GM13976 (cell line): ENCODE measurements at regions not wholly inside any gene's neighbourhood (a gene's known extent, or its start where the extent isn't known, plus 50 kb on each side); places are given as distances from the start of the nearest gene placed in this dataset.

ENCODE experiments used
- DNase-seq: peaks from one replicate; pipeline ENCODE4 v3.0.0; 2012; ENCODE audit warnings: low spot score
- CTCF ChIP-seq: IDR thresholded peaks from 2 replicates; pipeline ENCODE4 v1.5.1; 2012; ENCODE audit warnings: borderline replicate concordance, mild to moderate bottlenecking; ENCODE audit not compliant: insufficient read depth; ENCODE audit errors: extremely low read depth, missing control alignments, control extremely low read depth
- in situ Hi-C: fragments of 300-500 bp; cut with MboI; formaldehyde crosslinking; loops from one replicate; pipeline ENCODE4 v1.12.0; 2022; ENCODE audit warnings: low sequenced_read_pairs, mixed read lengths, inconsistent platforms; ENCODE audit not compliant: unreplicated experiment

- TF ChIP-seq CTCF = no peak
- in situ Hi-C loops = no loop called here
- DNase-seq = no peak
Observed at GRCh38 chr5:167780177-167780576, 511.3 kb upstream of the WWC1 start.

- in situ Hi-C loops = no loop called here
- no peak for DNase-seq
- no peak for TF ChIP-seq CTCF
Observed at GRCh38 chr5:167783145-167783817, 508.2 kb upstream of the WWC1 start.

GRCh38 chr5:167785106-167785505 lies 506.3 kb upstream of the WWC1 start:
- no peak for TF ChIP-seq CTCF
- DNase-seq = no peak

GRCh38 chr5:167785901-167786300 lies 505.5 kb upstream of the WWC1 start:
- in situ Hi-C loops = no loop called here
- no peak for TF ChIP-seq CTCF
- no peak for DNase-seq

More at GRCh38 chr5:167785106-167785505, 506.3 kb upstream of the WWC1 start:
- in situ Hi-C loops = no loop called here

- DNase-seq = no peak
- TF ChIP-seq CTCF = no peak
- in situ Hi-C loops = no loop called here
Observed at GRCh38 chr5:167786871-167787578, 504.4 kb upstream of the WWC1 start.

- in situ Hi-C loops = no loop called here
- DNase-seq = no peak
- TF ChIP-seq CTCF = no peak
Observed at GRCh38 chr5:167790045-167790444, 501.4 kb upstream of the WWC1 start.
